Right lobe of liver (tissue), 6 donors: ENCODE measurements at regions not wholly inside any gene's neighbourhood (a gene's known extent, or its start where the extent isn't known, plus 50 kb on each side); places are given as distances from the start of the nearest gene placed in this dataset.

ENCODE experiments used
- ATAC-seq, 4 donors: fragments of 200-7000 bp; cut with Tn5 transposase; one replicate each; pipeline ENCODE4 v1.9.1; 2020; ENCODE audit warnings: mild to moderate bottlenecking in 4 of 4, moderate library complexity in 4 of 4
- DNase-seq, 3 donors: peaks; one replicate each; pipeline ENCODE4 v3.0.0-alpha.2; 2020
- H3K27ac ChIP-seq, 3 donors: fragments of 200-600 bp; one replicate each; pipeline ENCODE4 v1.8.0; 2022
- H3K27me3 ChIP-seq, 2 donors: fragments of 200-600 bp; one replicate each; pipeline ENCODE4 v1.8.0; 2022
- H3K36me3 ChIP-seq, 4 donors: fragments of 200-600 bp; sonication (generic) in 1 of 4; one replicate each; pipeline versions ENCODE4 v1.5.1 to v1.8.0; 2017 to 2022; ENCODE audit warnings: control low read depth in 1 of 4
- H3K4me1 ChIP-seq, 4 donors: fragments of 200-600 bp; sonication (generic) in 1 of 4; one replicate each; pipeline versions ENCODE4 v1.5.1 to v1.8.0; 2017 to 2022; ENCODE audit warnings: control low read depth in 1 of 4
- H3K4me3 ChIP-seq, 3 donors: fragments of 200-600 bp; one replicate each; pipeline ENCODE4 v1.8.0; 2022
- H3K9me3 ChIP-seq, 4 donors: fragments of 200-600 bp; sonication (generic) in 1 of 4; one replicate each; pipeline versions ENCODE4 v1.5.1 to v1.8.0; 2017 to 2022; ENCODE audit warnings: control low read depth in 1 of 4
- POLR2A ChIP-seq: fragments of 450-650 bp; IDR thresholded peaks from one replicate; pipeline ENCODE4 v1.6.1; 2017; ENCODE audit warnings: antibody characterized with exemption, mild to moderate bottlenecking
- WGBS: methylation state at CpG from one replicate; pipeline ENCODE4 v1.1.6; 2018; ENCODE audit warnings: low coverage, low lambda C conversion rate; ENCODE audit not compliant: insufficient coverage; ENCODE audit errors: missing lambda C conversion rate; 5-methylcytosine and 5-hydroxymethylcytosine counted together
- intact Hi-C, 2 donors: fragments of 100-400 bp; cut with DNase I; formaldehyde crosslinking; loops; one replicate each; pipeline versions ENCODE4 v1.11.2 to v1.14.1; 2022
- TF ChIP-seq, protein P1 (sequence below), 4 donors: fragments of 200-600 bp in 3 of 4; fragments of 450-650 bp in 1 of 4; IDR thresholded peaks; one replicate each; pipeline versions ENCODE4 v1.5.1 to v1.8.0; 2016 to 2022; ENCODE audit warnings: antibody characterized with exemption in 4 of 4, mild to moderate bottlenecking in 2 of 4
- donor health status: DM: no; HTN: yes; CAD: no.
- donor health status: DM: no; HTN: no; CAD: no.
- donor health status: DM: no; HTN: no; CAD: no.
- donor health status: DM: no; HTN: yes; CAD: no.
- donor health status: DM: no; HTN: yes; CAD: no.

DNA sequence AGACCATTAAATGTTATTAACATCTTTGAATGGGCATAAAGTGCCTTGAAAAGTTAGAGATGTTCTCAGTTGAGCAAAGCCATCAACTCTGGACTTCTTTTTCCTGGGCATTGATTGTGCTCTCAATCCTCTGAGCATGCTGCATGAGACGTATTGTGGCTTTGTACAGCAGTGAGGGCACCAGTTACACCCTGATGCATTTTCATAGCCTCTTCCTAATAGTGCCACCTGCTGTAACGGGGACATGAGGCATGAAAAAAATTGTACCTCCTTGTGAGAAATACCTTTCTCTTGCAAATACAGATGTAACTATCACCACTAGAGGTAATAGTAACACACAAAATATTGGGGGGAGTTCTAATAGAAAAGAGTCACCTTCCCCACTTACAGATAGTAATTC is 697.5 kb downstream of the TMEM182 start:
- peak in 2 of 4 donors; percentile 34 to 52 for ATAC-seq

DNA sequence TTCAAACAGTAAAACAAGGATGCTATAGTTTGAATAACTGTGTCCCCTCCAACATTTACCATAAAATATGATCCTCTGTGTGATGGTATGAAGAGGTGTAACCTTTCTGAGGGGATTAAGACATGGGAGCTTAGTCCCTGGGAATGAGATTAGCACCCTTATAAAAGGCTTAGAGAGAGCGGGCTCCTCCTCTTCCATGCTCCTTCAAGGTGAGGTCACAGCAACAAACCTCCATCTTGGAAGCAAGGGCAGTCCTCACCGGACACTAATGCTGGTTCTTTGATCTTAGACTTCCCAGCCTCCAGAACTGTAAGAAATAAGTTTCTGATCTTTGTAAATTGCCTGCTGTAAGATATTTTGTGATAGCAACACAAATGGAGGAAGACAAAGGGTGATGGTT is 700.3 kb downstream of the TMEM182 start:
- WGBS: 58% methylated on average over 2 of the region's 2 CpGs
- H3K36me3 ChIP-seq: no peaks in the 10 kb centered on the region
- H3K9me3 ChIP-seq: no peaks in the 10 kb centered on the region
- H3K4me3 ChIP-seq: no peak overlapping the region
- no peak overlapping the region for H3K27ac ChIP-seq
- no peaks in the 10 kb centered on the region for H3K4me1 ChIP-seq
- H3K27me3 ChIP-seq: no peaks in the 10 kb centered on the region
- DNase-seq: no peak
- ATAC-seq: no peak
- TF ChIP-seq, protein P1, sequence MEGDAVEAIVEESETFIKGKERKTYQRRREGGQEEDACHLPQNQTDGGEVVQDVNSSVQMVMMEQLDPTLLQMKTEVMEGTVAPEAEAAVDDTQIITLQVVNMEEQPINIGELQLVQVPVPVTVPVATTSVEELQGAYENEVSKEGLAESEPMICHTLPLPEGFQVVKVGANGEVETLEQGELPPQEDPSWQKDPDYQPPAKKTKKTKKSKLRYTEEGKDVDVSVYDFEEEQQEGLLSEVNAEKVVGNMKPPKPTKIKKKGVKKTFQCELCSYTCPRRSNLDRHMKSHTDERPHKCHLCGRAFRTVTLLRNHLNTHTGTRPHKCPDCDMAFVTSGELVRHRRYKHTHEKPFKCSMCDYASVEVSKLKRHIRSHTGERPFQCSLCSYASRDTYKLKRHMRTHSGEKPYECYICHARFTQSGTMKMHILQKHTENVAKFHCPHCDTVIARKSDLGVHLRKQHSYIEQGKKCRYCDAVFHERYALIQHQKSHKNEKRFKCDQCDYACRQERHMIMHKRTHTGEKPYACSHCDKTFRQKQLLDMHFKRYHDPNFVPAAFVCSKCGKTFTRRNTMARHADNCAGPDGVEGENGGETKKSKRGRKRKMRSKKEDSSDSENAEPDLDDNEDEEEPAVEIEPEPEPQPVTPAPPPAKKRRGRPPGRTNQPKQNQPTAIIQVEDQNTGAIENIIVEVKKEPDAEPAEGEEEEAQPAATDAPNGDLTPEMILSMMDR (IDR thresholded peaks at IDR 0.05): no peak
- TF ChIP-seq POLR2A: no peak
- intact Hi-C loops: no loop called here

More for the DNA sequence above, 697.5 kb downstream of the TMEM182 start:
- no peaks in the 10 kb centered on the region for H3K9me3 ChIP-seq
- H3K4me3 ChIP-seq: no peak overlapping the region
- H3K27ac ChIP-seq: no peak overlapping the region
- H3K27me3 ChIP-seq: no peaks in the 10 kb centered on the region
- WGBS: 18% methylated on average over 2 of the region's 2 CpGs
- DNase-seq: no peak
- TF ChIP-seq, protein P1 (IDR thresholded peaks at IDR 0.05): no peak
- TF ChIP-seq POLR2A: no peak
- H3K4me1 ChIP-seq: no peaks in the 10 kb centered on the region
- no peaks in the 10 kb centered on the region for H3K36me3 ChIP-seq
- intact Hi-C loops: no loop called here

DNA sequence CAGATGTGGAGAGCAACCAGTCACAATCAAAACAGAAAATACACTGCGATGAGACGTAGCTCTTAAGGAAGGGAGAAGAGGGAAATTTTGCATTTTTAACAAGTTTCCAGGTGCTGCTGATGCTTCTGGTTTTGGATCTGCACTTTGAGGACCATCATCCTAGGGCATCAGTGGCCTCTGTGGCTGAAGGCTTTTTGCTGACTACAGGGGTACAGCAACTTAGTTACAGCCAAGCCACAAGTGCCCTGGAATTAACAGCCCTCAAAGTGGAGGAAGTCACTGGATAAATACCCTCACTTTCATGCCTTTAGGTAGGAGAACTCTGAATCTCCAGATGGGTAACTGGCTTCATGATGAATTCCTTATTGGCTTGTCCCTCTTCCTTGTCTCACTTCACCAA is 700.9 kb downstream of the TMEM182 start:
- H3K9me3 ChIP-seq: no peaks in the 10 kb centered on the region
- H3K4me3 ChIP-seq: no peak overlapping the region
- no peak overlapping the region for H3K27ac ChIP-seq
- DNase-seq (no peak), ATAC-seq (no peak)
- H3K27me3 ChIP-seq: no peaks in the 10 kb centered on the region
- no peaks in the 10 kb centered on the region for H3K36me3 ChIP-seq
- TF ChIP-seq, protein P1 (IDR thresholded peaks at IDR 0.05): no peak
- no peak for TF ChIP-seq POLR2A
- intact Hi-C loops: no loop called here
- no peaks in the 10 kb centered on the region for H3K4me1 ChIP-seq
- 80% methylated on average over 2 of the region's 2 CpGs for WGBS

DNA sequence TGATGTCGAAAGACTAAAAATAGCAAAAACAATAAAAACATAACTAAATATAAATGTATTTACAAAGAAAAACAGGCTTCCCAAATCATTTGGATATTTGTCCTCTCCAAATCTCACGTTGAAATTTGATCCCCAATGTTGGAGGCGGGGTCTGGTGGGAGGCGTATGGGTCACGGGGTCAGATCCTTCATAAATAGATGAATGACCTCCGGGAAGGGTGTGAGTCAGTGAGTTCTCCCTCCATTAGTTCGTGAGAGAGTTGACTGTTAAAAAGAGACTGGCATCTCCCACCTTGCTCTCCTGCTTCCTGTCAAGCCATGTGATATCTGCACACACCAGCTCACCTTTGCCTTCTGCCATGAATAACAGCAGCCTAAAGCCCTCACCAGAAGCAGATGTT is 703.0 kb downstream of the TMEM182 start:
- intact Hi-C loops: no loop called here

More for the DNA sequence above, 703.0 kb downstream of the TMEM182 start:
- Histone ChIP-seq H3K36me3 (no peaks in the 10 kb centered on the region), H3K27me3 (no peaks in the 10 kb centered on the region), H3K4me1 (no peaks in the 10 kb centered on the region), H3K27ac (no peak overlapping the region), H3K4me3 (no peak overlapping the region), H3K9me3 (no peaks in the 10 kb centered on the region)
- WGBS: 44% methylated on average over 7 of the region's 7 CpGs
- ATAC-seq (no peak), DNase-seq (no peak)
- TF ChIP-seq, protein P1 (IDR thresholded peaks at IDR 0.05): no peak
- TF ChIP-seq POLR2A: no peak
